ENCODE measurements at regions not wholly inside any gene's neighbourhood (a gene's known extent, or its start where the extent isn't known, plus 50 kb on each side); places are given as distances from the start of the nearest gene placed in this dataset.
A peak's percentile ranks its signal among the peaks of the same experiment; 100 is the strongest.

GRCh38 chr10:61286686-61287085, 166.5 kb downstream of the TMEM26 start:
- Histone ChIP-seq H3K9me3 (no peaks in the 10 kb centered on the region), H3K36me3 (no peaks in the 10 kb centered on the region), H3K27me3 (no peaks in the 10 kb centered on the region), H3K27ac (no peak overlapping the region), H3K4me3 (no peak overlapping the region), H3K4me1 (peaks cover 0 to 5% (median 0%) of the 10 kb centered on the region in 3 donors)
- DNase-seq (no peak), FAIRE-seq (no peak), ATAC-seq (peak in 2 of 4 donors; percentile 49 to 58)
- no peak for TF ChIP-seq CTCF (IDR thresholded peaks at IDR 0.05)
- intact Hi-C loops (cut with DNase I): loop anchor here (10.0 kb wide), 2 partner anchors 152 to 472 kb away; no protein-coding TSS in a partner anchor
- WGBS, 2 donors: 80 to 87% methylated on average over 3 of the region's 3 CpGs

- TF ChIP-seq CTCF (IDR thresholded peaks at IDR 0.05): no peak
- no peak for ATAC-seq
- no peak overlapping the region for H3K27ac ChIP-seq
- 45% methylated on average over 6 of the region's 6 CpGs for WGBS, 2 donors
- no peaks in the 10 kb centered on the region for H3K27me3 ChIP-seq
- H3K4me3 ChIP-seq: no peak overlapping the region
- peaks cover 0 to 5% (median 0%) of the 10 kb centered on the region in 3 donors for H3K4me1 ChIP-seq
- H3K9me3 ChIP-seq: no peaks in the 10 kb centered on the region
- H3K36me3 ChIP-seq: no peaks in the 10 kb centered on the region
- no peak for DNase-seq
- FAIRE-seq: no peak
- intact Hi-C loops (cut with DNase I): loop anchor here (10.0 kb wide), 2 partner anchors 151 to 471 kb away; no protein-coding TSS in a partner anchor
Observed at GRCh38 chr10:61285749-61286148, 167.4 kb downstream of the TMEM26 start.

GRCh38 chr10:61284222-61284890, 168.8 kb downstream of the TMEM26 start:
- intact Hi-C loops (cut with DNase I): loop anchor here (10.0 kb wide), 2 partner anchors 150 to 470 kb away; no protein-coding TSS in a partner anchor
- Histone ChIP-seq H3K27me3 (no peaks in the 10 kb centered on the region), H3K4me1 (peaks cover 0 to 5% (median 0%) of the 10 kb centered on the region in 3 donors), H3K9me3 (no peaks in the 10 kb centered on the region), H3K36me3 (no peaks in the 10 kb centered on the region), H3K4me3 (no peak overlapping the region), H3K27ac (no peak overlapping the region)
- 1 to 2% methylated on average over 5 of the region's 5 CpGs for WGBS, 2 donors
- DNase-seq (no peak), ATAC-seq (peak; percentile 79 to 95 (median 87)), FAIRE-seq (peak; percentile 97)
- TF ChIP-seq CTCF (IDR thresholded peaks at IDR 0.05): peak; percentile 33 to 78 (median 64)

- TF ChIP-seq CTCF (IDR thresholded peaks at IDR 0.05): no peak
- H3K4me1 ChIP-seq: peaks cover 0 to 5% (median 0%) of the 10 kb centered on the region in 3 donors
- H3K27me3 ChIP-seq: no peaks in the 10 kb centered on the region
- FAIRE-seq (no peak), DNase-seq (no peak), ATAC-seq (peak in 3 of 4 donors; percentile 21 to 29 (median 28))
- 47 to 64% methylated on average over 3 of the region's 3 CpGs for WGBS, 2 donors
- H3K9me3 ChIP-seq: no peaks in the 10 kb centered on the region
- H3K36me3 ChIP-seq: no peaks in the 10 kb centered on the region
- H3K27ac ChIP-seq: no peak overlapping the region
- intact Hi-C loops (cut with DNase I): loop anchor here (10.0 kb wide), 2 partner anchors 149 to 469 kb away; no protein-coding TSS in a partner anchor
- no peak overlapping the region for H3K4me3 ChIP-seq
Observed at GRCh38 chr10:61283481-61284221, 169.5 kb downstream of the TMEM26 start.
